Endothelial cell of umbilical vein (primary cell): ENCODE measurements at regions not wholly inside any gene's neighbourhood (a gene's known extent, or its start where the extent isn't known, plus 50 kb on each side); places are given as distances from the start of the nearest gene placed in this dataset.

Source experiments
- BruUV-seq: library from RNA; stranded (reverse); fragments of 400-500 nt; replicated peaks from 2 replicates; lab custom pipeline; 2021; lab: Mats Ljungman, UMichigan
- CTCF ChIA-PET: fragments of 300-600, 350-600 bp; sonication (Branson Sonifier 250); formaldehyde crosslinking; loops from one replicate; lab custom pipeline; 2021; ENCODE audit warnings: antibody characterized with exemption, inconsistent platforms; lab: Charles Lee
- POLR2A ChIA-PET: fragments of 300-600, 350-600 bp; sonication (Branson Sonifier 250); formaldehyde crosslinking; loops from one replicate; lab custom pipeline; 2021; ENCODE audit warnings: antibody characterized with exemption, inconsistent platforms; lab: Charles Lee
- DNase-seq: peaks from one replicate; pipeline ENCODE4 v3.0.0-alpha.2; 2011; ENCODE audit warnings: low read depth, low spot score
- FAIRE-seq: peaks from 2 replicates; lab custom pipeline; 2011; peaks lifted over from hg19 to GRCh38; lab: Jason Lieb, UNC
- H2AFZ ChIP-seq: 2 replicates; pipeline ENCODE4 v1.6.0; 2012; ENCODE audit warnings: low read depth, low read length, control low read depth, inconsistent platforms
- H3K27ac ChIP-seq: 2 replicates; pipeline ENCODE4 v1.5.1; 2011; ENCODE audit warnings: low read depth, mild to moderate bottlenecking, control low read depth, low read length, moderate library complexity; ENCODE audit not compliant: insufficient read depth
- H3K27me3 ChIP-seq, 2 experiments: 2 replicates each; pipeline versions ENCODE4 v1.6.0 to v1.6.1; 2011; ENCODE audit warnings: low read length in 2 of 2, mixed read lengths in 1 of 2; ENCODE audit not compliant: control insufficient read depth in 2 of 2, insufficient read depth in 2 of 2
- H3K36me3 ChIP-seq, 2 experiments: 2 replicates in 1 of 2; 3 replicates in 1 of 2; pipeline ENCODE4 v1.5.1; 2011; ENCODE audit warnings: low read length in 2 of 2, mild to moderate bottlenecking in 1 of 2, moderate library complexity in 1 of 2; ENCODE audit not compliant: control insufficient read depth in 2 of 2, insufficient read depth in 2 of 2; ENCODE audit errors: extremely low read depth in 1 of 2
- H3K4me1 ChIP-seq: 3 replicates; pipeline ENCODE4 v1.5.1; 2011; ENCODE audit warnings: mild to moderate bottlenecking, low read length; ENCODE audit not compliant: control insufficient read depth, insufficient read depth; ENCODE audit errors: extremely low read depth
- H3K4me2 ChIP-seq: 2 replicates; pipeline ENCODE4 v1.6.1; 2011; ENCODE audit warnings: low read length, control low read depth, mixed read lengths; ENCODE audit not compliant: insufficient read depth
- H3K4me3 ChIP-seq, 3 experiments: fragments of 200-600 bp in 1 of 3; sonication (generic), shearing (Covaris generic) in 1 of 3; replicated peaks in 1 of 3; 2 replicates each; pipeline ENCODE4 v1.5.1; 2011 to 2016; ENCODE audit warnings: control low read depth in 3 of 3, low read length in 3 of 3, mild to moderate bottlenecking in 2 of 3, inconsistent platforms in 1 of 3, low read depth in 1 of 3, moderate library complexity in 1 of 3; ENCODE audit not compliant: insufficient read depth in 1 of 3
- H3K79me2 ChIP-seq: 2 replicates; pipeline ENCODE4 v1.6.0; 2012; ENCODE audit warnings: low read length, inconsistent platforms; ENCODE audit not compliant: control insufficient read depth, insufficient read depth
- H3K9ac ChIP-seq: replicated peaks from 2 replicates; pipeline ENCODE3; 2011; ENCODE audit warnings: low read length, control low read depth; ENCODE audit not compliant: insufficient read depth; ENCODE audit errors: extremely low read depth
- H3K9me1 ChIP-seq: replicated peaks from 3 replicates; pipeline ENCODE4 v1.6.0; 2011; ENCODE audit warnings: mild to moderate bottlenecking, low read length; ENCODE audit not compliant: control insufficient read depth, insufficient read depth; ENCODE audit errors: extremely low read depth
- H3K9me3 ChIP-seq: replicated peaks from 2 replicates; pipeline ENCODE4 v1.5.1; 2012; ENCODE audit warnings: low read length, inconsistent platforms; ENCODE audit not compliant: control insufficient read depth, insufficient read depth
- H4K20me1 ChIP-seq: replicated peaks from 2 replicates; pipeline ENCODE3; 2011; ENCODE audit warnings: mild to moderate bottlenecking, low read length; ENCODE audit not compliant: control insufficient read depth, insufficient read depth; ENCODE audit errors: extremely low read depth
- CTCF ChIP-seq, 2 donors: IDR thresholded peaks; 1 replicate in 1 of 2; 2 replicates in 1 of 2; pipeline ENCODE4 v1.5.1; 2011; ENCODE audit warnings: low read length in 2 of 2, mild to moderate bottlenecking in 2 of 2, moderate library complexity in 2 of 2, control low read depth in 1 of 2, inconsistent platforms in 1 of 2, low read depth in 1 of 2; ENCODE audit not compliant: insufficient read depth in 1 of 2; ENCODE audit errors: extremely low read depth in 1 of 2
- EZH2 ChIP-seq: IDR thresholded peaks from 2 replicates; pipeline ENCODE4 v1.6.1; 2012; ENCODE audit warnings: borderline replicate concordance, low read depth, mild to moderate bottlenecking, moderate library complexity, low read length, inconsistent platforms; ENCODE audit not compliant: severe bottlenecking
- FOS ChIP-seq: IDR thresholded peaks from 2 replicates; pipeline ENCODE4 v1.6.1; 2011; ENCODE audit warnings: mild to moderate bottlenecking, low read length, moderate library complexity, borderline replicate concordance; ENCODE audit not compliant: insufficient read depth
- GATA2 ChIP-seq: IDR thresholded peaks from 2 replicates; pipeline ENCODE4 v1.7.0; 2011; ENCODE audit warnings: low read depth, mild to moderate bottlenecking, moderate library complexity, mixed read lengths, low read length; ENCODE audit not compliant: insufficient read length, insufficient read depth
- JUN ChIP-seq: IDR thresholded peaks from 2 replicates; pipeline ENCODE4 v1.6.1; 2011; ENCODE audit warnings: borderline replicate concordance, low read depth; ENCODE audit not compliant: insufficient read length, insufficient read depth
- MAX ChIP-seq: IDR thresholded peaks from 2 replicates; pipeline ENCODE4 v1.6.1; 2011; ENCODE audit not compliant: insufficient read depth, insufficient read length
- MYC ChIP-seq: IDR thresholded peaks from one replicate; pipeline ENCODE4 v1.6.1; 2011; ENCODE audit warnings: mild to moderate bottlenecking, low read depth, low read length
- POLR2A ChIP-seq: IDR thresholded peaks from 2 replicates; pipeline ENCODE4 v1.6.1; 2012; ENCODE audit warnings: low read depth, mild to moderate bottlenecking, control low read depth, low read length
- POLR2AphosphoS5 ChIP-seq: IDR thresholded peaks from 2 replicates; pipeline ENCODE4 v1.6.1; 2012; ENCODE audit warnings: low read depth, mild to moderate bottlenecking, control low read depth, low read length, moderate library complexity; ENCODE audit not compliant: insufficient read depth
- dilution Hi-C: fragments of 300-500 bp; cut with MboI; formaldehyde crosslinking; loops from one replicate; pipeline ENCODE4 v1.15.0; 2019; ENCODE audit warnings: low sequenced_read_pairs; ENCODE audit not compliant: extremely low pct_ligation_motif_present
- intact Hi-C: fragments of 100-400 bp; cut with micrococcal nuclease; formaldehyde crosslinking; loops from one replicate; pipeline ENCODE4 v1.10.0; 2022

GRCh38 chr10:108709927-108710722 lies 1213.2 kb downstream of the XPNPEP1 start:
- TF ChIP-seq EZH2 (no peak), MYC (no peak), JUN (no peak), CTCF (IDR thresholded peaks at IDR 0.05; ENCODE audit: extremely low read depth in 1 of 2, insufficient read depth in 1 of 2, low read depth in 1 of 2, low read length in 2 of 2) (no peak), MAX (no peak), POLR2A (no peak), GATA2 (no peak), FOS (no peak), POLR2AphosphoS5 (no peak)
- no peak overlapping the region for H3K27ac ChIP-seq
- DNase-seq: no peak
- no peak overlapping the region for H3K9ac ChIP-seq
- no peaks in the 10 kb centered on the region for H3K9me1 ChIP-seq
- H3K27me3 ChIP-seq: no peaks in the 10 kb centered on the region
- H3K36me3 ChIP-seq: no peaks in the 10 kb centered on the region
- H3K4me3 ChIP-seq: no peak overlapping the region
- ChIA-PET CTCF (no interaction called here), POLR2A (no interaction called here)
- dilution Hi-C loops (no loop called here), intact Hi-C loops (no loop called here)
- H3K9me3 ChIP-seq: peaks cover 3% of the 10 kb centered on the region
- H4K20me1 ChIP-seq: no peaks in the 10 kb centered on the region
- FAIRE-seq: no peak
- H2AFZ ChIP-seq: no peak overlapping the region
- BruUV-seq: no TSS peak
- no peak overlapping the region for H3K4me2 ChIP-seq
- H3K79me2 ChIP-seq: no peaks in the 10 kb centered on the region
- no peaks in the 10 kb centered on the region for H3K4me1 ChIP-seq
